NB4 (cell line): ENCODE measurements at regions not wholly inside any gene's neighbourhood (a gene's known extent, or its start where the extent isn't known, plus 50 kb on each side); places are given as distances from the start of the nearest gene placed in this dataset.

Source experiments
- DNase-seq: peaks from one replicate; pipeline ENCODE4 v3.0.0; 2010; ENCODE audit warnings: low read depth
- H3K4me3 ChIP-seq: one replicate; pipeline ENCODE4 v1.5.1; 2011; ENCODE audit warnings: mild to moderate bottlenecking, low read depth, low read length, moderate library complexity
- MYC ChIP-seq: IDR thresholded peaks from 2 replicates; pipeline ENCODE4 v1.6.1; 2011; ENCODE audit warnings: low read depth, low read length
- POLR2A ChIP-seq: IDR thresholded peaks from 2 replicates; pipeline ENCODE4 v1.6.1; 2011; ENCODE audit warnings: mild to moderate bottlenecking; ENCODE audit not compliant: insufficient read length; ENCODE audit errors: extremely low read depth
- TF ChIP-seq, protein P1 (sequence below): IDR thresholded peaks from one replicate; pipeline ENCODE4 v1.5.1; 2012; ENCODE audit warnings: low read depth, low read length
- TF ChIP-seq, protein P2 (sequence below): IDR thresholded peaks from 2 replicates; pipeline ENCODE4 v1.6.1; 2011; ENCODE audit warnings: low read depth, low read length

DNA sequence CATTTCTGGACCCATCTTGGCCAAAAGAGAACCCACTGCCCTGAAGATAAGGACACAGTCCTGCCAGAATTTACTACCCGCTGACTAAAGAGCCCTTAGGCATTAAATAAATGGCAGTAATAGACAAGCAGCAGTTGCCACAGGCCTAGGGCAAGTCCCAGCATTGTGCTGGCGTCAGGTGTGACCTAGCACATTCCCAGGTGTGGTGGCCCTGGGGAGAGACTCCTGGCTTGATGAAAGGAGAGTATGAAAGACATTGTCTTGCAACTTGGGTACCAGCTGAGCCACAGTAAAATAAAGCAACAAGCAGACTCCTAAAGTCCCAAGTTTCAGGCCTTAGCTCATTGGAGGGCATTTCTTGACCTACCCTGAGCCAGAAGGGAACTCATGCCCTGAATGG, 715.7 kb upstream of the SORCS1 start:
- no peak overlapping the region for H3K4me3 ChIP-seq
- no peak for TF ChIP-seq POLR2A
- TF ChIP-seq, protein P1, sequence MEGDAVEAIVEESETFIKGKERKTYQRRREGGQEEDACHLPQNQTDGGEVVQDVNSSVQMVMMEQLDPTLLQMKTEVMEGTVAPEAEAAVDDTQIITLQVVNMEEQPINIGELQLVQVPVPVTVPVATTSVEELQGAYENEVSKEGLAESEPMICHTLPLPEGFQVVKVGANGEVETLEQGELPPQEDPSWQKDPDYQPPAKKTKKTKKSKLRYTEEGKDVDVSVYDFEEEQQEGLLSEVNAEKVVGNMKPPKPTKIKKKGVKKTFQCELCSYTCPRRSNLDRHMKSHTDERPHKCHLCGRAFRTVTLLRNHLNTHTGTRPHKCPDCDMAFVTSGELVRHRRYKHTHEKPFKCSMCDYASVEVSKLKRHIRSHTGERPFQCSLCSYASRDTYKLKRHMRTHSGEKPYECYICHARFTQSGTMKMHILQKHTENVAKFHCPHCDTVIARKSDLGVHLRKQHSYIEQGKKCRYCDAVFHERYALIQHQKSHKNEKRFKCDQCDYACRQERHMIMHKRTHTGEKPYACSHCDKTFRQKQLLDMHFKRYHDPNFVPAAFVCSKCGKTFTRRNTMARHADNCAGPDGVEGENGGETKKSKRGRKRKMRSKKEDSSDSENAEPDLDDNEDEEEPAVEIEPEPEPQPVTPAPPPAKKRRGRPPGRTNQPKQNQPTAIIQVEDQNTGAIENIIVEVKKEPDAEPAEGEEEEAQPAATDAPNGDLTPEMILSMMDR, result no peak
- TF ChIP-seq MYC, result no peak
- TF ChIP-seq, protein P2, sequence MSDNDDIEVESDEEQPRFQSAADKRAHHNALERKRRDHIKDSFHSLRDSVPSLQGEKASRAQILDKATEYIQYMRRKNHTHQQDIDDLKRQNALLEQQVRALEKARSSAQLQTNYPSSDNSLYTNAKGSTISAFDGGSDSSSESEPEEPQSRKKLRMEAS, result no peak
- no peak for DNase-seq

DNA sequence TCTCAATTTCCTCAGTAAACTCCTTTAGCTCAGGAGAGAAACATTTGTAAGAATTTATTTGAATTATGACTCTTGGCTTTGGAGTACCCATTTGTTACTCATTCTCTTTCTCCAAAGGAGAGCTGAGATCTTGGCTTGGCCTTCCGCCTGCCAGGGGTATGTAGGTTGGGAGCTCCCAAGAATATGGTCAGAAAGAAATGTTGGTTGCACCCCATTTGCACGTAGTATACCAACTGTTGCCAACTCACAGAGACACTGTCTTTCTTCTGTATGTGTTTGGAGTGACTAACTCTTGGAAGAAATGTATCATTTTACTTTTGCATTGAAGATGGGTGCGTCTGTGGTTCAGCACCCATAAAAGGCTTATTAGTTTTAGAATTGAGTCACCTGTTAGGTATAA, 708.5 kb upstream of the SORCS1 start:
- no peak for DNase-seq

DNA sequence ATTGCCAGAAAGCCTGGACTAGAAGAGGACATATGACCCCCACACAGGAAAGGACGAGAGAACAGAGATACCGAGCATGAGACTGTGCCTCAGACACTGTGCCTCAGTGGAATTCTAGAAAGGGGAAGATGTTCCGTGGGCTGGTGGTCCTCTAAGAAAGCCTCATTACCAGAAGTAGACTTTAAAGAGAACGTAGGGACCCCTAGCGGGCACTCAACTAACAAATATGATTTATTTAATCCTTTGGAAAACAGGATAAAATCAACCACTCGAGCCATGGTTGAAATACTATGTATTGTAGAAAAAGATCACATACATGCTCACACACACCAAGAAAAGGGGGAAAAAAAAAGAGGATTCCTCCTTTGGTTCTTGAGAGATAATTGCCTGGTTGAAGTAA, 701.2 kb upstream of the SORCS1 start:
- no peak overlapping the region for H3K4me3 ChIP-seq
- TF ChIP-seq, protein P1, result no peak
- no peak for TF ChIP-seq POLR2A
- TF ChIP-seq, protein P2, result no peak
- TF ChIP-seq MYC, result no peak
- peak; percentile 21 for DNase-seq

More for the DNA sequence above, 708.5 kb upstream of the SORCS1 start:
- no peak overlapping the region for H3K4me3 ChIP-seq
- no peak for TF ChIP-seq POLR2A
- TF ChIP-seq, protein P1, result no peak
- no peak for TF ChIP-seq MYC
- TF ChIP-seq, protein P2, result no peak

DNA sequence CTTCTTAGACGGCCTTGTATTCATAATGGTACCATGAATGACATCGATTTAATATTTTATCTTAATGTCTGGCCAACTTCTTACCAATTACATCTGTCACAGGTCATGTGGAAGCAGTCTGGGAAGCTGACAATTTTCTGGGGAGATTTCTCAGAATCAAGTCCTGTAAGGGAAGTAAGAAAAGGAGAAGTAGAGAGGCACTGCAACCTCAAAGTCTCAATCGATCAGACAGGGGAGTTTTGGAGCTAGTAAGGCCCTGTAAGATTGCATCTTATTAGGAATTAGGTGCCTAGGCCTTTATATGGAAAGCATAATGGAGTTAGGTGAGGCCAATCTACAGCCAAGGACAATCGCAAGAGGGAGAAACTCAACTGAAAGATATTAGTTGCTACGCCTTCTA, 694.6 kb upstream of the SORCS1 start:
- H3K4me3 ChIP-seq, result no peak overlapping the region
- no peak for DNase-seq
- TF ChIP-seq, protein P2, result no peak
- TF ChIP-seq, protein P1, result no peak
- no peak for TF ChIP-seq POLR2A
- TF ChIP-seq MYC, result no peak

DNA sequence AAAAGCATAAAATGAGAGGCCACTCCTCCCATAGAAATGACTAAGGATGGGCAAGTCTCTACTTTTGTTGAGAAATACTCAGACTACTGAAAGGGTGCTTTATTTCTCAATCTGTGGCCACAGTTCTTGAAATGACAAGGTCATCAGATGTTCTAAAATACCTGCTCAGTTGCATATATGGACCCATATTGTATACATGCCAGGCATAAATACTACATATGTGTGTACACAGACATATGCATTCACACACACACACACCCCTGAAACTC, 691.5 kb upstream of the SORCS1 start:
- H3K4me3 ChIP-seq, result no peak overlapping the region
- no peak for TF ChIP-seq MYC
- TF ChIP-seq, protein P1, result no peak
- TF ChIP-seq POLR2A, result no peak
- TF ChIP-seq, protein P2, result no peak
- no peak for DNase-seq
